Right lobe of liver (tissue), 4 donors: ENCODE measurements at regions not wholly inside any gene's neighbourhood (a gene's known extent, or its start where the extent isn't known, plus 50 kb on each side); places are given as distances from the start of the nearest gene placed in this dataset.

Source experiments
- POLR2A ChIP-seq: fragments of 450-650 bp; IDR thresholded peaks from one replicate; pipeline ENCODE4 v1.6.1; 2017; ENCODE audit warnings: antibody characterized with exemption, mild to moderate bottlenecking
- TF ChIP-seq, protein P1 (sequence below), 4 donors: fragments of 200-600 bp in 3 of 4; fragments of 450-650 bp in 1 of 4; IDR thresholded peaks; one replicate each; pipeline versions ENCODE4 v1.5.1 to v1.8.0; 2016 to 2022; ENCODE audit warnings: antibody characterized with exemption in 4 of 4, mild to moderate bottlenecking in 2 of 4
- donor health status: DM: no; HTN: no; CAD: no.
- donor health status: DM: no; HTN: no; CAD: no.
- donor health status: DM: no; HTN: yes; CAD: no.

DNA sequence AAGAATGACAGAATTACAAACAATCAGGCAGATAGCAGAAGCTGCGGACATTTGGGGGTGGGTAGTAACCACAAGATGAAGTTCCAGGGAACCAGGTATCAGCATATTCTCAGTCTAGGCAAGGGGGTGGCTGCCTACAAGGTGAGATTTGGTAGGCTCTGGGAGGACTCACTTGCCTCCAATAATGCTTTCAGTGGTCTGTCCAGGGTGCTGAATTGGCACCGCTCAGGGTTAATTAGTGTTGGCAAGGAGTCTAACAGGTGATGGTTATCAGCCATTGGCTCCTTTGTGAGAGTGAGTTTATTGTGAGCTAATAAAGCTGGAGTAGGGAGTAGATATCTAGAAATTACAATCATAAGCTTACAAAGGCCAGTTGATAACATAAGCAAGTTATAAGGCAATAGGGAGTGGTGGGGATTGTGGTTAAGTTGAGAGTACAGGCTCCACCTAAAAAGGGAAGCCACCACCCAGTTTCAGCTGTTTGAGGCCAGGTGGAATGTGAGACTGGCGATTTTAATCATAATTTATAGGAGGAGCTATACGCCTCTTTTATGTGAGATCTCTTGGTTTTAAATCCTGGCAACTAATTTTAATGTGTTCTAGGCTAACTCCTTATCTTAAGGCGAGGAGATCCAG, 320.5 kb downstream of the MIAT start:
- TF ChIP-seq, protein P1, sequence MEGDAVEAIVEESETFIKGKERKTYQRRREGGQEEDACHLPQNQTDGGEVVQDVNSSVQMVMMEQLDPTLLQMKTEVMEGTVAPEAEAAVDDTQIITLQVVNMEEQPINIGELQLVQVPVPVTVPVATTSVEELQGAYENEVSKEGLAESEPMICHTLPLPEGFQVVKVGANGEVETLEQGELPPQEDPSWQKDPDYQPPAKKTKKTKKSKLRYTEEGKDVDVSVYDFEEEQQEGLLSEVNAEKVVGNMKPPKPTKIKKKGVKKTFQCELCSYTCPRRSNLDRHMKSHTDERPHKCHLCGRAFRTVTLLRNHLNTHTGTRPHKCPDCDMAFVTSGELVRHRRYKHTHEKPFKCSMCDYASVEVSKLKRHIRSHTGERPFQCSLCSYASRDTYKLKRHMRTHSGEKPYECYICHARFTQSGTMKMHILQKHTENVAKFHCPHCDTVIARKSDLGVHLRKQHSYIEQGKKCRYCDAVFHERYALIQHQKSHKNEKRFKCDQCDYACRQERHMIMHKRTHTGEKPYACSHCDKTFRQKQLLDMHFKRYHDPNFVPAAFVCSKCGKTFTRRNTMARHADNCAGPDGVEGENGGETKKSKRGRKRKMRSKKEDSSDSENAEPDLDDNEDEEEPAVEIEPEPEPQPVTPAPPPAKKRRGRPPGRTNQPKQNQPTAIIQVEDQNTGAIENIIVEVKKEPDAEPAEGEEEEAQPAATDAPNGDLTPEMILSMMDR (IDR thresholded peaks at IDR 0.05), result no peak
- no peak for TF ChIP-seq POLR2A
